IPS-20b (cell line): ENCODE measurements at regions not wholly inside any gene's neighbourhood (a gene's known extent, or its start where the extent isn't known, plus 50 kb on each side); places are given as distances from the start of the nearest gene placed in this dataset.

Experiments used
- H3K27ac ChIP-seq: one replicate; pipeline ENCODE4 v1.5.1; 2013; ENCODE audit warnings: low read length
- H3K27me3 ChIP-seq: 2 replicates; pipeline ENCODE4 v1.6.1; 2013; ENCODE audit warnings: mild to moderate bottlenecking, low read length, inconsistent platforms; ENCODE audit not compliant: insufficient read depth
- H3K36me3 ChIP-seq: 2 replicates; pipeline ENCODE4 v1.6.1; 2013; ENCODE audit warnings: low read depth, mild to moderate bottlenecking, inconsistent platforms, low read length, moderate library complexity; ENCODE audit not compliant: insufficient read depth
- H3K4me1 ChIP-seq: 2 replicates; pipeline ENCODE4 v1.6.1; 2013; ENCODE audit warnings: mild to moderate bottlenecking, control low read depth, inconsistent platforms, low read length, moderate library complexity; ENCODE audit not compliant: insufficient read depth
- H3K4me3 ChIP-seq: 2 replicates; pipeline ENCODE4 v1.5.1; 2013; ENCODE audit warnings: mild to moderate bottlenecking, low read length, inconsistent platforms
- H3K9ac ChIP-seq: 2 replicates; pipeline ENCODE4 v1.6.1; 2013; ENCODE audit warnings: low read depth, mild to moderate bottlenecking, inconsistent platforms, low read length, moderate library complexity
- H3K9me3 ChIP-seq: 2 replicates; pipeline ENCODE4 v1.6.1; 2013; ENCODE audit warnings: mild to moderate bottlenecking, low read depth, low read length, inconsistent platforms; ENCODE audit not compliant: insufficient read depth

- no peaks in the 10 kb centered on the region for H3K27me3 ChIP-seq
- no peaks in the 10 kb centered on the region for H3K9me3 ChIP-seq
- H3K4me3 ChIP-seq, result no peak overlapping the region
- H3K4me1 ChIP-seq, result peaks cover 14% of the 10 kb centered on the region; the same call in 1 of the 2 replicates
- H3K36me3 ChIP-seq, result no peaks in the 10 kb centered on the region; the same call in 1 of the 2 replicates
- no peak overlapping the region for H3K27ac ChIP-seq
- H3K9ac ChIP-seq, result no peak overlapping the region
Measured at GRCh38 chr11:131288521-131289091, 81.8 kb upstream of the NTM start.

- Histone ChIP-seq H3K4me1 (peaks cover 19% of the 10 kb centered on the region; the same call in 1 of the 2 replicates), H3K27ac (no peak overlapping the region), H3K36me3 (no peaks in the 10 kb centered on the region; the same call in 1 of the 2 replicates), H3K27me3 (no peaks in the 10 kb centered on the region), H3K4me3 (no peak overlapping the region), H3K9me3 (no peaks in the 10 kb centered on the region), H3K9ac (no peak overlapping the region)
Measured at GRCh38 chr11:131290185-131290584, 80.2 kb upstream of the NTM start.

GRCh38 chr11:131295986-131296385, 74.4 kb upstream of the NTM start:
- Histone ChIP-seq H3K9me3 (no peaks in the 10 kb centered on the region), H3K9ac (no peak overlapping the region), H3K36me3 (peaks cover 10% of the 10 kb centered on the region; the same call in 1 of the 2 replicates), H3K27me3 (no peaks in the 10 kb centered on the region), H3K4me3 (no peak overlapping the region), H3K4me1 (peaks cover 7% of the 10 kb centered on the region; the same call in 1 of the 2 replicates), H3K27ac (no peak overlapping the region)

GRCh38 chr11:131297441-131297840, 73.0 kb upstream of the NTM start:
- Histone ChIP-seq H3K27me3 (no peaks in the 10 kb centered on the region), H3K9ac (no peak overlapping the region), H3K4me3 (no peak overlapping the region), H3K27ac (no peak overlapping the region), H3K4me1 (peaks cover 6% of the 10 kb centered on the region; the same call in 1 of the 2 replicates), H3K36me3 (peaks cover 14% of the 10 kb centered on the region; the same call in 1 of the 2 replicates), H3K9me3 (no peaks in the 10 kb centered on the region)

- Histone ChIP-seq H3K9me3 (no peaks in the 10 kb centered on the region), H3K27ac (no peak overlapping the region), H3K27me3 (no peaks in the 10 kb centered on the region), H3K4me1 (no peaks in the 10 kb centered on the region; the same call in 1 of the 2 replicates), H3K4me3 (no peak overlapping the region), H3K36me3 (peaks cover 14% of the 10 kb centered on the region; the same call in 1 of the 2 replicates), H3K9ac (no peak overlapping the region)
Measured at GRCh38 chr11:131299598-131300438, 70.6 kb upstream of the NTM start.

GRCh38 chr11:131300439-131300717, 70.0 kb upstream of the NTM start:
- Histone ChIP-seq H3K4me1 (no peaks in the 10 kb centered on the region), H3K9me3 (no peaks in the 10 kb centered on the region), H3K9ac (no peak overlapping the region), H3K36me3 (peaks cover 14% of the 10 kb centered on the region; the same call in 1 of the 2 replicates), H3K4me3 (no peak overlapping the region), H3K27me3 (no peaks in the 10 kb centered on the region), H3K27ac (no peak overlapping the region)

GRCh38 chr11:131301306-131301705, 69.1 kb upstream of the NTM start:
- Histone ChIP-seq H3K9ac (no peak overlapping the region), H3K27me3 (no peaks in the 10 kb centered on the region), H3K27ac (no peak overlapping the region), H3K9me3 (no peaks in the 10 kb centered on the region), H3K4me3 (no peak overlapping the region), H3K4me1 (no peaks in the 10 kb centered on the region), H3K36me3 (peaks cover 14% of the 10 kb centered on the region; the same call in 1 of the 2 replicates)

- no peaks in the 10 kb centered on the region for H3K9me3 ChIP-seq
- no peaks in the 10 kb centered on the region for H3K27me3 ChIP-seq
- no peaks in the 10 kb centered on the region for H3K4me1 ChIP-seq
- no peak overlapping the region for H3K9ac ChIP-seq
- no peak overlapping the region for H3K27ac ChIP-seq
- peaks cover 14% of the 10 kb centered on the region; the same call in 1 of the 2 replicates for H3K36me3 ChIP-seq
- no peak overlapping the region for H3K4me3 ChIP-seq
Measured at GRCh38 chr11:131302836-131303235, 67.6 kb upstream of the NTM start.

- no peaks in the 10 kb centered on the region for H3K27me3 ChIP-seq
- no peaks in the 10 kb centered on the region for H3K4me1 ChIP-seq
- H3K9ac ChIP-seq, result no peak overlapping the region
- no peaks in the 10 kb centered on the region for H3K9me3 ChIP-seq
- peaks cover 14% of the 10 kb centered on the region; the same call in 1 of the 2 replicates for H3K36me3 ChIP-seq
- no peak overlapping the region for H3K27ac ChIP-seq
- H3K4me3 ChIP-seq, result no peak overlapping the region
Measured at GRCh38 chr11:131303611-131304119, 66.8 kb upstream of the NTM start.

- no peak overlapping the region for H3K9ac ChIP-seq
- H3K9me3 ChIP-seq, result no peaks in the 10 kb centered on the region
- no peaks in the 10 kb centered on the region for H3K4me1 ChIP-seq
- H3K27me3 ChIP-seq, result no peaks in the 10 kb centered on the region
- no peak overlapping the region for H3K4me3 ChIP-seq
- no peak overlapping the region for H3K27ac ChIP-seq
- H3K36me3 ChIP-seq, result peaks cover 14% of the 10 kb centered on the region; the same call in 1 of the 2 replicates
Measured at GRCh38 chr11:131305005-131305404, 65.4 kb upstream of the NTM start.

- Histone ChIP-seq H3K27me3 (no peaks in the 10 kb centered on the region), H3K36me3 (peaks cover 6% of the 10 kb centered on the region; the same call in 1 of the 2 replicates), H3K4me1 (no peaks in the 10 kb centered on the region), H3K9ac (no peak overlapping the region), H3K4me3 (no peak overlapping the region), H3K9me3 (peaks cover 5% of the 10 kb centered on the region; the same call in 1 of the 2 replicates), H3K27ac (no peak overlapping the region)
Measured at GRCh38 chr11:131307506-131307905, 62.9 kb upstream of the NTM start.

GRCh38 chr11:131309776-131310175, 60.6 kb upstream of the NTM start:
- Histone ChIP-seq H3K36me3 (peaks cover 6% of the 10 kb centered on the region; the same call in 1 of the 2 replicates), H3K27me3 (no peaks in the 10 kb centered on the region), H3K9ac (no peak overlapping the region), H3K9me3 (peaks cover 14% of the 10 kb centered on the region), H3K4me3 (no peak overlapping the region), H3K4me1 (no peaks in the 10 kb centered on the region), H3K27ac (no peak overlapping the region)
